Neural progenitor cell (in vitro differentiated cells): ENCODE measurements at regions not wholly inside any gene's neighbourhood (a gene's known extent, or its start where the extent isn't known, plus 50 kb on each side); places are given as distances from the start of the nearest gene placed in this dataset.
"Not testable (repeated sequence)": the region's sequence is repeated elsewhere in the genome, so short reads cannot be mapped to it uniquely, and the experiment has no call there.

Experiments
- CTCF ChIP-seq: fragments of 200-600 bp; sonication (generic); IDR thresholded peaks from 2 replicates; pipeline ENCODE4 v1.5.1; 2017; ENCODE audit warnings: antibody characterized with exemption, mild to moderate bottlenecking
- EZH2 ChIP-seq: fragments of 200-600 bp; sonication (generic); IDR thresholded peaks from 2 replicates; pipeline ENCODE4 v1.6.1; 2017; ENCODE audit warnings: antibody characterized with exemption, mild to moderate bottlenecking, moderate library complexity
- EZH2phosphoT487 ChIP-seq: fragments of 200-600 bp; sonication (generic); IDR thresholded peaks from 2 replicates; pipeline ENCODE4 v1.6.1; 2017; ENCODE audit warnings: antibody characterized with exemption

- TF ChIP-seq CTCF, EZH2phosphoT487, EZH2: not testable (repeated sequence)
These were observed 662.5 kb downstream of the QKI start for GRCh38 chr6:164076818-164077532.
